ENCODE measurements at regions not wholly inside any gene's neighbourhood (a gene's known extent, or its start where the extent isn't known, plus 50 kb on each side); places are given as distances from the start of the nearest gene placed in this dataset.
A peak's percentile ranks its signal among the peaks of the same experiment; 100 is the strongest.

- ATAC-seq (replicated peaks; ENCODE audit: extremely low read depth, poor library complexity, severe bottlenecking): no peak
- Mint-ChIP-seq H3K4me3 (no peak overlapping the region), H3K4me1 (no peaks in the 10 kb centered on the region), H3K36me3 (ENCODE audit: insufficient read depth) (peaks cover 2% of the 10 kb centered on the region), H3K27ac (ENCODE audit: low read depth) (no peak overlapping the region), H3K27me3 (peaks cover 11% of the 10 kb centered on the region), H3K9me3 (no peaks in the 10 kb centered on the region)
- no peak for DNase-seq (ENCODE audit: low spot score in 2 of 2)
These were observed 80.7 kb upstream of the CCDC167 start for GRCh38 chr6:37580176-37580955.

- ATAC-seq (replicated peaks; ENCODE audit: extremely low read depth, poor library complexity, severe bottlenecking) (no peak), DNase-seq (ENCODE audit: low spot score in 2 of 2) (no peak)
- no peaks in the 10 kb centered on the region for H3K9me3 Mint-ChIP-seq
- H3K27ac Mint-ChIP-seq (ENCODE audit: low read depth): no peak overlapping the region
- H3K27me3 Mint-ChIP-seq: peaks cover 11% of the 10 kb centered on the region
- no peaks in the 10 kb centered on the region for H3K4me1 Mint-ChIP-seq
- H3K4me3 Mint-ChIP-seq: no peak overlapping the region
- H3K36me3 Mint-ChIP-seq (ENCODE audit: insufficient read depth): peaks cover 2% of the 10 kb centered on the region
These were observed 79.9 kb upstream of the CCDC167 start for GRCh38 chr6:37579444-37580067.

- H3K27me3 Mint-ChIP-seq: peaks cover 11% of the 10 kb centered on the region
- no peak overlapping the region for H3K27ac Mint-ChIP-seq (ENCODE audit: low read depth)
- H3K9me3 Mint-ChIP-seq: no peaks in the 10 kb centered on the region
- peaks cover 2% of the 10 kb centered on the region for H3K36me3 Mint-ChIP-seq (ENCODE audit: insufficient read depth)
- DNase-seq (ENCODE audit: low spot score in 2 of 2): no peak
- no peaks in the 10 kb centered on the region for H3K4me1 Mint-ChIP-seq
- H3K4me3 Mint-ChIP-seq: no peak overlapping the region
- no peak for ATAC-seq (replicated peaks; ENCODE audit: extremely low read depth, poor library complexity, severe bottlenecking)
These were observed 78.4 kb upstream of the CCDC167 start for GRCh38 chr6:37578104-37578503.

- Mint-ChIP-seq H3K4me3 (no peak overlapping the region), H3K9me3 (no peaks in the 10 kb centered on the region), H3K36me3 (ENCODE audit: insufficient read depth) (peaks cover 3% of the 10 kb centered on the region), H3K27ac (ENCODE audit: low read depth) (no peak overlapping the region), H3K4me1 (no peaks in the 10 kb centered on the region), H3K27me3 (peaks cover 11% of the 10 kb centered on the region)
- no peak for ATAC-seq (replicated peaks; ENCODE audit: extremely low read depth, poor library complexity, severe bottlenecking)
- DNase-seq (ENCODE audit: low spot score in 2 of 2): no peak
These were observed 76.6 kb upstream of the CCDC167 start for GRCh38 chr6:37576336-37576737.

GRCh38 chr6:37575221-37575620 is 75.5 kb upstream of the CCDC167 start:
- ATAC-seq (replicated peaks; ENCODE audit: extremely low read depth, poor library complexity, severe bottlenecking) (no peak), DNase-seq (ENCODE audit: low spot score in 2 of 2) (no peak)
- Mint-ChIP-seq H3K36me3 (ENCODE audit: insufficient read depth) (peaks cover 3% of the 10 kb centered on the region), H3K27me3 (peaks cover 20% of the 10 kb centered on the region), H3K4me3 (no peak overlapping the region), H3K4me1 (no peaks in the 10 kb centered on the region), H3K27ac (ENCODE audit: low read depth) (no peak overlapping the region), H3K9me3 (no peaks in the 10 kb centered on the region)

GRCh38 chr6:37572334-37572733 is 72.6 kb upstream of the CCDC167 start:
- Mint-ChIP-seq H3K4me3 (no peak overlapping the region), H3K36me3 (ENCODE audit: insufficient read depth) (peaks cover 5% of the 10 kb centered on the region), H3K4me1 (no peaks in the 10 kb centered on the region), H3K27ac (ENCODE audit: low read depth) (no peak overlapping the region), H3K9me3 (no peaks in the 10 kb centered on the region), H3K27me3 (peaks cover 11% of the 10 kb centered on the region)
- ATAC-seq (replicated peaks; ENCODE audit: extremely low read depth, poor library complexity, severe bottlenecking): no peak
- no peak for DNase-seq (ENCODE audit: low spot score in 2 of 2)

- H3K4me3 Mint-ChIP-seq: no peak overlapping the region
- no peak overlapping the region for H3K27ac Mint-ChIP-seq (ENCODE audit: low read depth)
- H3K4me1 Mint-ChIP-seq: no peaks in the 10 kb centered on the region
- no peak for ATAC-seq (replicated peaks; ENCODE audit: extremely low read depth, poor library complexity, severe bottlenecking)
- DNase-seq (ENCODE audit: low spot score in 2 of 2): no peak
- H3K9me3 Mint-ChIP-seq: no peaks in the 10 kb centered on the region
- H3K36me3 Mint-ChIP-seq (ENCODE audit: insufficient read depth): peaks cover 3% of the 10 kb centered on the region
- peaks cover 11% of the 10 kb centered on the region for H3K27me3 Mint-ChIP-seq
These were observed 70.9 kb upstream of the CCDC167 start for GRCh38 chr6:37570482-37571133.

- H3K4me3 Mint-ChIP-seq: no peak overlapping the region
- H3K4me1 Mint-ChIP-seq: no peaks in the 10 kb centered on the region
- peaks cover 3% of the 10 kb centered on the region for H3K36me3 Mint-ChIP-seq (ENCODE audit: insufficient read depth)
- no peaks in the 10 kb centered on the region for H3K9me3 Mint-ChIP-seq
- H3K27ac Mint-ChIP-seq (ENCODE audit: low read depth): no peak overlapping the region
- peaks cover 11% of the 10 kb centered on the region for H3K27me3 Mint-ChIP-seq
- ATAC-seq (replicated peaks; ENCODE audit: extremely low read depth, poor library complexity, severe bottlenecking): no peak
- DNase-seq (ENCODE audit: low spot score in 2 of 2): no peak
These were observed 70.2 kb upstream of the CCDC167 start for GRCh38 chr6:37569743-37570481.

GRCh38 chr6:37569317-37569716 is 69.6 kb upstream of the CCDC167 start:
- Mint-ChIP-seq H3K4me3 (no peak overlapping the region), H3K27me3 (peaks cover 11% of the 10 kb centered on the region), H3K4me1 (no peaks in the 10 kb centered on the region), H3K9me3 (no peaks in the 10 kb centered on the region), H3K36me3 (ENCODE audit: insufficient read depth) (peaks cover 3% of the 10 kb centered on the region), H3K27ac (ENCODE audit: low read depth) (no peak overlapping the region)
- no peak for DNase-seq (ENCODE audit: low spot score in 2 of 2)
- ATAC-seq (replicated peaks; ENCODE audit: extremely low read depth, poor library complexity, severe bottlenecking): no peak

- DNase-seq (ENCODE audit: low spot score in 2 of 2) (no peak), ATAC-seq (replicated peaks; ENCODE audit: extremely low read depth, poor library complexity, severe bottlenecking) (no peak)
- Mint-ChIP-seq H3K4me3 (peak overlapping the region; percentile 41), H3K27ac (ENCODE audit: low read depth) (no peak overlapping the region), H3K27me3 (peaks cover 11% of the 10 kb centered on the region), H3K36me3 (ENCODE audit: insufficient read depth) (peaks cover 2% of the 10 kb centered on the region), H3K9me3 (no peaks in the 10 kb centered on the region), H3K4me1 (no peaks in the 10 kb centered on the region)
These were observed 67.3 kb upstream of the CCDC167 start for GRCh38 chr6:37566950-37567349.

GRCh38 chr6:37566111-37566949 is 66.6 kb upstream of the CCDC167 start:
- H3K4me1 Mint-ChIP-seq: no peaks in the 10 kb centered on the region
- peaks cover 1% of the 10 kb centered on the region for H3K36me3 Mint-ChIP-seq (ENCODE audit: insufficient read depth)
- no peak overlapping the region for H3K27ac Mint-ChIP-seq (ENCODE audit: low read depth)
- peaks cover 11% of the 10 kb centered on the region for H3K27me3 Mint-ChIP-seq
- DNase-seq (ENCODE audit: low spot score in 2 of 2) (peak; percentile 61 to 65), ATAC-seq (replicated peaks; ENCODE audit: extremely low read depth, poor library complexity, severe bottlenecking) (peak; percentile 87)
- no peaks in the 10 kb centered on the region for H3K9me3 Mint-ChIP-seq
- H3K4me3 Mint-ChIP-seq: peak overlapping the region; percentile 41
